ENCODE measurements at regions not wholly inside any gene's neighbourhood (a gene's known extent, or its start where the extent isn't known, plus 50 kb on each side); places are given as distances from the start of the nearest gene placed in this dataset.
"Not testable (repeated sequence)": the region's sequence is repeated elsewhere in the genome, so short reads cannot be mapped to it uniquely, and the experiment has no call there.

DNA sequence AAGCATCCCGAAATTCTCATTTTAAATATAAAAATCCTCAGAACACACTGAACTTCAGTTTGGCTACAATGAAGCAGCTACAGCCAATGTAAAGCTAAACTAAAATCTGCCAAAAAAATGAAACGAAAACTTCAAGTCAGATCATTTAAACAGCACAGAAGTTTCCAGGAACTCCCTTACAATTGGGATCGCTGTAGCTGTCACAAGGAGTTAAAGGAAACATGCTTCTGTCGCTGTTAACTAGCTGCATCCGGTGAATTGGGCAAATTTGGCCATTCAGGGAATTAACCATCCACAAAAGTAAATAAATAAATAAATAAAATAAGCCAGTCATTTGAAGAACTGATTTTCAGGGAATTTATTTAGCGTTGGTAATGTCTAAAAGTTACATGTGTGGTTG lies 77.0 kb upstream of the PEG3 start:
- TF ChIP-seq, protein P1, sequence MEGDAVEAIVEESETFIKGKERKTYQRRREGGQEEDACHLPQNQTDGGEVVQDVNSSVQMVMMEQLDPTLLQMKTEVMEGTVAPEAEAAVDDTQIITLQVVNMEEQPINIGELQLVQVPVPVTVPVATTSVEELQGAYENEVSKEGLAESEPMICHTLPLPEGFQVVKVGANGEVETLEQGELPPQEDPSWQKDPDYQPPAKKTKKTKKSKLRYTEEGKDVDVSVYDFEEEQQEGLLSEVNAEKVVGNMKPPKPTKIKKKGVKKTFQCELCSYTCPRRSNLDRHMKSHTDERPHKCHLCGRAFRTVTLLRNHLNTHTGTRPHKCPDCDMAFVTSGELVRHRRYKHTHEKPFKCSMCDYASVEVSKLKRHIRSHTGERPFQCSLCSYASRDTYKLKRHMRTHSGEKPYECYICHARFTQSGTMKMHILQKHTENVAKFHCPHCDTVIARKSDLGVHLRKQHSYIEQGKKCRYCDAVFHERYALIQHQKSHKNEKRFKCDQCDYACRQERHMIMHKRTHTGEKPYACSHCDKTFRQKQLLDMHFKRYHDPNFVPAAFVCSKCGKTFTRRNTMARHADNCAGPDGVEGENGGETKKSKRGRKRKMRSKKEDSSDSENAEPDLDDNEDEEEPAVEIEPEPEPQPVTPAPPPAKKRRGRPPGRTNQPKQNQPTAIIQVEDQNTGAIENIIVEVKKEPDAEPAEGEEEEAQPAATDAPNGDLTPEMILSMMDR (IDR thresholded peaks at IDR 0.05; ENCODE audit: low read depth, low read length): no peak
- no peak overlapping the region for H3K4me3 ChIP-seq (ENCODE audit: low read depth, low read length)

DNA sequence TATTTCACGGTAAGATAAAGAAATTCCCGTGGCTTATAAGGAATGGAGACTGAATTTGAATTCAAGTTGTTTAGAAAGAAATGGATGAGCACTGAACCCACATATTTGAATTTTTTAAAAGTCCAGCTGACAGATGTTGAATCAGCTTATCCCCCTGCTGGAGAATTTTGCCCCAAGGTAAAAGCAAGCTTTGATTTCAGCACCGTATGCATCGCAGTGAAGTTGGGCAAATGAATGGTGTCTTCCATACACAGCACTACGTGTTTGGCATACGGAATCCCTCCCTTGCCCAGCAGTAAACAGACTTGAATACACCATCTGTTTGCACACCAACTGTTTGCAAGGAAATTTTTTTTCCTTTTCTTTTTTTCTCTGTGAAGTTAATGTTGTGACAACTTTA lies 77.5 kb upstream of the PEG3 start:
- no peak overlapping the region for H3K4me3 ChIP-seq (ENCODE audit: low read depth, low read length)
- TF ChIP-seq, protein P1 (IDR thresholded peaks at IDR 0.05; ENCODE audit: low read depth, low read length): no peak

DNA sequence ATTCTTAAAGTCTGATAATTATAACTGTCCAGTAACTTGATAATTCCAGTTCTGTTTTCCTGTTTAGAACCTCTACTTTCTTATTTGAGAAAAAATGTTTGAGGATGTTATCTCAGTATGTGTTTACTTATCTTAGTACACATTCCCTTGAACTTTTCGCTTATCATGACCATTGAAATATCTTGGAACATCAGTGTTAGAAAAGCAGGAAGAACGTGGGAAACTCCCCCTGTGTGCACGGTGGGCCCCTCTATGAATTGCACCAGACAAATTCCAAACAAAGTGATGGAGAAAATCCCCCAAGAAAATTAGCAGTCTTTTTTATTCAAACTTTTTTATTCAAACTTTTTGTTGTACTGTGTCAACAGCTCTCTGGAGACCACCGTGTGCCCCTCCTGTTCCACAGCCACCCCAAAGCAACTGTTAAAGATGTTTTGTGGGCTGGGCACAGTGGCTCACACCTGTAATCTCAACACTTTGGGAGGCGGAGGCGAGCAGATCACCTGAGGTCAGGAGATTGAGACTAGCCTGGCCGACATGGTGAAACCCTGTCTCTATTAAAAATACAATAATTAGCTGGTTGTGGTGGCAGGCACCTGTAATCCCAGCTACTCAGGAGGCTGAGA lies 78.3 kb upstream of the PEG3 start:
- H3K4me3 ChIP-seq (ENCODE audit: low read depth, low read length): no peak overlapping the region
- TF ChIP-seq, protein P1 (IDR thresholded peaks at IDR 0.05; ENCODE audit: low read depth, low read length): no peak

DNA sequence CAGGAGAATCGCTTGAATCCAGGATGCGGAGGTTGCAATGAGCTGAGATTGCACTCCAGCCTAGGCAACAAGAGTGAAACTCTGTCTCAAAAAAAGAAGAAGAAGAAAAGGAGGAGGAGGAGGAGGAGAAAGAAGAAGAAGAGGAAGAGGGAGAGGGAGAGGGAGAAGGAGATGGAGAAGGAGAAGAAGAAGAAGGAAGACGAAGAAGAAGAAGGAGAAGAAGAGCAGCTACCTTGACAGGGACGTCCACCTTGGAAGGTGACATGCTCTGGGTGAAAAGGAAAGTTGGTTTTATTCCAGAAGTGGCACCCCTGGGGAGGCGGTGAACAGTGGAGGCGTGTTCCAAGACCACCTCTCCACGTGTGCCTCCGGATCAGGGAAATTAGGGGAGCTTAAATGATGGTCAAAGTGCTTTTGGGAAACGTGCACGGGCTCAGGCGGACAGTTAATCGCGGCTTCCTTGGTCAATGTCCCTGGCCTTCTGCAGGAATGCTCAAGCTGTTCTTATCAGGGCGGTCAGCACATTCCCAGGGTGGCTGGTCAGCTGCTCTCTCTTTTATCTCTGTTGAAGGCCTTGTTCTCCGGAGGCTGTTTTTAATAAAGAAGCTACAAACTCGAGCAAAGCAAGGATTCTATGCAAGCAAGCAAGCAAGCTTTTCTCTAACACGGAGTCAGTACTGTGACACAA lies 78.9 kb upstream of the PEG3 start:
- TF ChIP-seq, protein P1 (IDR thresholded peaks at IDR 0.05; ENCODE audit: low read depth, low read length): no peak
- H3K4me3 ChIP-seq (ENCODE audit: low read depth, low read length): no peak overlapping the region

DNA sequence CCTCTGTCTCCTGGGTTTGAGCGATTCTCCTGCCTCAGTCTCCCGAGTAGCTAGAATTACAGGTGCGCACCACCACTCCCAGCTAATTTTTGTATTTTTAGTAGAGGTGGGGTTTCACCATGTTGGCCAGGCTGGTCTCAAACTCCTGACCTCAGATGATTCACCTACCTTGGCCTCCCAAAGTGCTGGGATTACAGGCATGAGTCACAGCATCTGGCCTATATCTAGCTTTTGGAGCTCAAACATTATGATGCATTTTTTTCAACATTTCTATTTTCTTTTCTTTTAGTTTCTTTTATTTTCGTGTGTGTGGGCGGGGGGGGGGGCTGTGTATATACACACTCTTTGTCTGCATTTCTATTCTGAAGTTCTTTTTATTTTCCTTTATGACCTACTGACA lies 85.6 kb upstream of the PEG3 start:
- not testable (repeated sequence) for H3K4me3 ChIP-seq (ENCODE audit: low read depth, low read length)

DNA sequence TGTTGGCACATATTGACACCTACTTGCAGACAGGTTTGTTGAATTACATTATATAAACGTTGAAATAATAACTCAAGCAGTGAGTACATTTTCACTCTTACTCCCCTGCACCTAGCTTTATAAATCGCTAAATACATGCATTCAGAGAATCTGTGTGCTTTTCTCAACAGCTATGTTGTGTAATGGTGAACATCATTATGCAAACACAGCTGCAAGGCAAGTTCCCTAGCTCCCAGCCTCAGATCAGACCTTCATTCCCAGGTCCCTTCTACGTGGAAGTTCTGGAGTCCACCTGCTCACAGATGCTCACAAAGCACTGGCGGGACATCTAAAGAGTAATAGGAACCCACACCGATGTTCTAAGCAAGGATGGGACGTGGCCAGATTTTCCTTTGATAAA lies 86.8 kb upstream of the PEG3 start:
- no peak overlapping the region for H3K4me3 ChIP-seq (ENCODE audit: low read depth, low read length)
- TF ChIP-seq, protein P1 (IDR thresholded peaks at IDR 0.05; ENCODE audit: low read depth, low read length): no peak

DNA sequence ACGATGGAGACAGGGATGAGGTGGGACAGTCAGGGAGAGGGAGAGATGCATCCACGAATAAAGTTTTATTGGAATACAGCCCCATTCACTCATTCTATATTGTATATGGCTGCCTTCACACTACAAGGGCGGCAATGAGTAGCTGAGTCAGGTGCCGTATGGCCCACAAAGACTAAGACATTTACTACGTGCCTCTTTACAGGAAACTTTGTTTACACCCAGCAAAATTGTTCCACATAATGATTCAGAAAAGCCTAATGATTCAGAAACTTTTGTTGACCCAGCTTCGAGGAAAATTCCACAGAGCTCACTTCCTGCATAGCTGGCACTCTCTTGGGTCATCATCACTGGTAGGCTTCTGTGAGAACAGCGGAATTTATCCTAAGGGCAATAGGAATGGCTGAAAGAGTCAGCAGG lies 87.3 kb upstream of the PEG3 start:
- TF ChIP-seq, protein P1 (IDR thresholded peaks at IDR 0.05; ENCODE audit: low read depth, low read length): no peak
- H3K4me3 ChIP-seq (ENCODE audit: low read depth, low read length): no peak overlapping the region
